Glomerular endothelial cell (primary cell): ENCODE measurements at regions not wholly inside any gene's neighbourhood (a gene's known extent, or its start where the extent isn't known, plus 50 kb on each side); places are given as distances from the start of the nearest gene placed in this dataset.
"Not testable (repeated sequence)": the region's sequence is repeated elsewhere in the genome, so short reads cannot be mapped to it uniquely, and the experiment has no call there.

Experiments
- DNase-seq: peaks from one replicate; pipeline ENCODE4 v3.0.0-alpha.2; 2011; ENCODE audit warnings: low read depth, low spot score; ENCODE audit errors: extremely low read depth

- DNase-seq: not testable (repeated sequence)
Observed at GRCh38 chr2:111385226-111385957, 264.7 kb downstream of the BCL2L11 start.

DNA sequence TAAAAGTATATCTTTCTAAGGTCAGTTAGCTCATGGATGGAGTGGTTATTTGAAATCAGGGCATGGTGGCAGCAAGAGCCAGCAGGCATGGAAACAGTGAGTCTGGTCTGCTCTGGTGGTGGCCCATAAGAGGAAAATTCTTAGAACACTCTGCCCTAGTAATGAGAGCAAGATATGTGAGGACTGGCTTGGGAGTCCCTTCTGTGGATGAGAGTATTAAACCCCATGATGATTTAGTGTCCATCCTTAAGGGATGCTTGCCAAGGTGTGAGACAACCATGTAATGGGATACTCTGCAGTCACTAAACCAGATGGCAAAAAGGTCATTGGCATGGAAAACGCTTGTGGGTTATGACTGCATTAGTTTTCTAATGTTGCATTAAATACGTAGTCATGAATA is 269.9 kb downstream of the BCL2L11 start:
- DNase-seq: not testable (repeated sequence)

- DNase-seq: not testable (repeated sequence)
Observed at GRCh38 chr2:111395350-111396128, 274.8 kb downstream of the BCL2L11 start.

DNA sequence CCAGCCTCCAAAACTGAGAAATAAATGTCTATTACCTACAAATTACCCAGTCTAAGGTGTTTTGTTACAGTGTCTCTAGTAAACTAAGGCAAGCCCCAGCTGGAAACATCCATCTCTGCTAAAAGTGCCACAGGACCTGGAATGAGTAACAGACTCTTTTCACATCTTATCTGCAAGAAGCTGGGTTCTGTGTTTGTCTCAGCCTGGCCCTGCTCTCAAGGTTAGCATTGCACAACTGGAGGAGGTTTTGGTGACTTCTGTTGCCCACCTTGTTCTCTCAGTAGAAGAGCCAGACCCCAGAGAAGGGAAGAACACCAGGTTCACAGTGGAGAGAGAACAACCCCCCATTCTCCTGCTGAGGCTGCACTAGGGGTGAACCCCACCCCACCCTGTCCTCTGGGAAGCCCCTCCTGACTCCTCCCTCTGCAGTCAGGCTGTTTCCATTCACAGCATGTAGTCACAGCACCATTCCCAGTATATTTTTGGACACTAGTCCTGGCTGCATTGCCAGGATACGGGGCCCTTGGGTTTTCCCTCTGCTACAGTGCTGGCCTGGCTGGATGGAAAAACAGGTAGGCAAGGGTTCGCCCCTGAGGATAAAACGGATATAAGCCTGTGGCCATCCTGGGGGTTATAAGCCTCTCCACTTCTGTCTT is 280.0 kb downstream of the BCL2L11 start:
- DNase-seq: not testable (repeated sequence)

DNA sequence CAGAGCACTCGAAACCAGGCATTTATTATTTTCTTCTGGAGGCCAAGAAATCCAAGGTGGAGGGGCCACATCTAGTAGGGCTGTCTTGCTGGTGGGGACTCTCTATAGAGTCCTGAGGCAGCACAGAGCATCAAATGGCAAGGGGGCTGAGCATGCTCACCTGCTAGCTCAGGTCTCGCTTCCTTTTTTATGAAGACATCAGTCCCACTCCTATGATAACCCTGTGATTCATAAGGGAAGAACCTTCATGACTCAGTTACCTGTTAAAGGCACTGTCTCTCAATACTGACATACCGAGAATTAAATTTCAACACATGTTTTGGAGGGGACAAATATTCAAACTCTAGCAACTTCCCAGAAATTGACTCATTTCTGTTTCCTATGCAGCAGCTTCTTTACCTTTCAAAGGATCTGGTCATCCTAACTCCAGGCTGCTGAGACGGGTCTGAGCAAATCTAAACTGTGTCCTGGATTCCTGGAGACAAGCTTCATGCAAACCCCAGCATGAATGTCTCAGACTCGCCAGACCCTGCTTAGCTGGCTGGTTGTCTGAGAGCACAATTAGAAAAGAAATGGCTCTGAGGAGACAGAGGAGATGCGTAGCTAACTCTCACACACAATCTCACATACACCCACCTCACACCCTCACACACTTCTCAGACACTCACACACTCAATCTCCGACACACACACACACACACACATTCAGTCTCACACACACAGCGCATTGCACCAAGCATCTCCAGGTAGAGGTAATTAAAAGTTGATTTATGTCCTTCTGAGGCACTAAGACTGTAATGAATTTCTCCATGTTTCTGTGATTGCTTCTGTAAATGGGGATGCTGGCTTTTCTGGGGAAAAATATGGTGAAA is 280.8 kb downstream of the BCL2L11 start:
- not testable (repeated sequence) for DNase-seq

DNA sequence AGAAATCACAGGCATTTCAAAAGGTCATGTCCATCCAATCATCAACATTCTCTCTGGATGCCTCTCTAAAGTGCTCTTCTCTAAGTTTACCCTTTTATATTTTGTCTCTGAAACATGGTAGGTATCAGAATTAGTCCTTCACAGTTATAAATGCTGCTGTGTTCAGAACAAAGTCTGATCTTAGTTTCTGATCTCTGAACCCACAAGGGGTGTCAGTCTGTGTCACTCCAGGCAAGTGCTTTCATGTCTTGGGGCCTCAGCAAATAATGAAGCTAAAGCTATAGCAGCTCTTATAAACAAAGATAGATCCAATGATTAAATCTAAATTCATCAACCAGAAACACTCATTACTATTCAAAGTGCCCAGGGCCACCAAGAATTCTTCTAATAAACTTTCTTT is 281.7 kb downstream of the BCL2L11 start:
- not testable (repeated sequence) for DNase-seq

GRCh38 chr2:111403287-111403686 is 282.6 kb downstream of the BCL2L11 start:
- not testable (repeated sequence) for DNase-seq

- not testable (repeated sequence) for DNase-seq
Observed at GRCh38 chr2:111406616-111407015, 285.9 kb downstream of the BCL2L11 start.

DNA sequence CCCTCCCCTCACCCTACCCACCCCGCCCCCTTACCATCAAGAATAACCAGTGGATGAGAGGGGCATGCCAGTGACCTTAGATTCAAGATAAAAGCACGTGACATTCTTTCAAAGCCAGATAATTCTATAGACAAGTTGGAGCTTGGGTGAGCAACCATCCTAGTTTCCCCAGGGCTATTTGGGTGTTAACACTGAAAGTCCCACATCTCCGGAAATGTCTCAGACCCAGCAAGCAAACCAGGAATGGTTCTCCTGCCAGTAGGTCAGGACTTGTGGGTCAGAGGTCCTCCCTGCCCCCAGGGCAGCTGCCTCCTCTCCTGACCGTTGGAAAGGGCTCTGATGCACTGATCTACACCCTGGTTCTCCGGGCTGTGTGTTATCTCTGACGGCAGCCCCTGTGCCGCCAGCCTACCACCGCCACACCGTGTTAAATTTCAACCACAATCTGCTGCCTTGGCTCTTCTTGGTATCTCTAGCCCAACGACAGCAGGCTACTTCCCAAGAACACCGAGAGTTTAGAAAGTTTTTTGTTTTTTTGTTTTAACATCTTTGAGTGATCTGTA is 287.0 kb downstream of the BCL2L11 start:
- not testable (repeated sequence) for DNase-seq

DNA sequence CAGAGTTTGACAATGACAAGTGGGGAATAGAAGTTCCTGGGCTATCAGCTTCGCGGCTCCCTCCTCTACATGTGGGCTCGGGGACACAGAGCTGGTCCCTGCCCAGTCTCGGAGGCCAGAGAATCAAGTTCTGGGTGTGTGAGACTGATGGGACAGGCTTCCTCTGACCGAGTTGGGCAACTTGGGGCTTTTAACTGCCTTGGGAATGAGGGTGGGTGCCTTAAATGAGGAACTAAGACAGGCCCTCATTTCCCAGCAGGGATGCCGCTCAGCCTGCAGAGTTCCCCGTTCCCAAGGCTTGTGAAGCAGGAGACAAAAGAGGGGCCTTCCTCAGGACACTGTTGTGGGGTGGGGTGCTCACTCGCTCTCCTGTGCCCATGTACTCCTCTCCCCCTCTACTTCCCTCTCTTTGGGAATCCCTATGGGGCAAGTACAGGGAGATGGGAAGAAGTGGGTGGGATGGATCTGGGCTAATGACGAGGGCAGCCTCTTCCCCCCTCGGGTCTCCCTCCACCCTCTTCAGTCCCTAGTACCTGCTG is 290.2 kb downstream of the BCL2L11 start:
- not testable (repeated sequence) for DNase-seq

GRCh38 chr2:111411867-111412681 is 291.4 kb downstream of the BCL2L11 start:
- not testable (repeated sequence) for DNase-seq

GRCh38 chr2:111412841-111413650 is 292.3 kb downstream of the BCL2L11 start:
- not testable (repeated sequence) for DNase-seq

DNA sequence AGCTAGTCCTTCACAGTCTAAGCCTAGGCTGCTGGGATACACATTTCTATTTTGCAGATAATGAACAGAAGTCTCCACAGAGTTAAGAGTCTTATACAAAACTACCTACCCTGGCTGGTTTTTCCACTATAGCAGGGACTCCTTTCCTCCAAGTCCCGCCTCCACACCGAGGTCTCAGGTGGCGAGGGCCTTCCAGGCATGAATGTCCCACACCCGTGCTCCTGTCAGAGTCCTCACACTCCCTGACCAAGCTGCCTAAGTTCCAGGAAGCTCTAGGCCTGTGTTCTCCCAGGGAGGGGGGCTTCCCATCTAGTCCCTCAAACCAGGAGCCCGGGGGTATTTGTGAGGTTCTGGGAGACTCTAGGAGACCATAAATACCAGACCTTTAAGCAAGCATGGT is 293.2 kb downstream of the BCL2L11 start:
- DNase-seq: not testable (repeated sequence)

- not testable (repeated sequence) for DNase-seq
Observed at GRCh38 chr2:111415765-111416743, 295.3 kb downstream of the BCL2L11 start.

DNA sequence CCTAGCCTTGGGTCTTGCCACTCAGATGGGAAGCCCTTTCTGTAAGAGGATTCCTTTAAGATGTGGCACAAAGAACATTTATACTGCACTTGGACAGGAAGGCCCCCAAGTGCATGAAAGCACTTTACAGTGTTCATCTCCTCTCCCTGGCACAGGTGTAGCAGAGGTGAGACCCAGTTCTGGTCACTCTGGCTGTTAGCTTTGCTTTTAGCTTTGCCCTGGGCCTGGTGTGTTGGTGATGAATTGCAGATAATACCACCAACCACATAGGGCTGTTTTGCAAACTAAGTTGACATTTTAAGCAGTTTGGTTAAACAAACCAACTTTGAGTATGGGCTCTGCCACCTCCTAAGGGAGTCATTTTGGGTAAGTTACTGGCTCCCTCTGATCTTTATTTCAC is 296.3 kb downstream of the BCL2L11 start:
- DNase-seq: not testable (repeated sequence)

DNA sequence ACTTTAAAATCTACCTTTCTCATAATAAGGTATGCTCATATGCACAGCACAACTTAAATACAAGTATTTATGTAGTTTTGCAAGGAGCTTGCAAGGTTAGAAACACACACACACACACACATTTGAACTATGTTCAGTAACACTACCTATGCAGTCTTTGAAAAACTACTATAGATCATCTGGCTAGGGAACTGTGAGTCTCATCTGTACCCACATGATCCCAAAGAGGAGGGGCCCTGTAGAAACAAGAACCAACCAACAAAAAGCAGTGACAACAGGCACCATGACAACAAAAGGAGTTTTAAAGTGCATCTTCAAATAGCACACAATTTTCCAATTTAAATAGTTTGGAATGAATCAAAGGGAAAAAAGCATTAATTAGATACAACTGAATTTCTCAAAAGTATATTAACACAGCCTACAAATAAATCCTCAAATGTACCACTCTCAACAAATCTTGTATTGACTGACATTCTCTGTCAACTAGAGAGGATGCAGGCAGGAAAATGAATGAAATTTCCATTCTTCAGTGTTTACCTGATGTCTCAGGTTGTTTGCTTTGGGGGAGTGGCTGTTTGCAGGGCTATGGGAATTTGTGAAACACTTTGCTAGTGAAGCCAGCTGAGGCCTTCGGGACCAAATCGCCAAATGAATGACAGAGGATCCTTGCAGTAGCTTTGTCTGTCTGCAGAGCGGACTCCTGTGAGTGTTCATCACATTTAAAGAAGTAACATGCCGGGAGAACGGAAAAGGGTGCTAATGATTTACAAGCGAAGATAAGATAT is 297.6 kb downstream of the BCL2L11 start:
- not testable (repeated sequence) for DNase-seq
